Urinary bladder (tissue), 3 donors: ENCODE measurements at regions not wholly inside any gene's neighbourhood (a gene's known extent, or its start where the extent isn't known, plus 50 kb on each side); places are given as distances from the start of the nearest gene placed in this dataset.

Source experiments
- DNase-seq: peaks from one replicate; pipeline ENCODE4 v3.0.0-alpha.2; 2015; ENCODE audit errors: extremely low spot score
- H3K27ac ChIP-seq: one replicate; pipeline ENCODE4 v1.5.1; 2013; ENCODE audit warnings: low read depth, mild to moderate bottlenecking, moderate library complexity
- H3K36me3 ChIP-seq: one replicate; pipeline ENCODE4 v1.6.1; 2013; ENCODE audit warnings: mild to moderate bottlenecking, moderate library complexity; ENCODE audit not compliant: insufficient read depth
- H3K4me1 ChIP-seq: one replicate; pipeline ENCODE4 v1.6.1; 2013; ENCODE audit warnings: mild to moderate bottlenecking, moderate library complexity; ENCODE audit not compliant: insufficient read depth
- H3K4me3 ChIP-seq: one replicate; pipeline ENCODE4 v1.5.1; 2013; ENCODE audit warnings: low read depth, low read length
- WGBS: extraction: QIAGEN DNeasy Blood & Tissue Kit; methylation state at CpG from one replicate; pipeline ENCODE4 v1.1.7; 2013; 5-methylcytosine and 5-hydroxymethylcytosine counted together
- donor health status: healthy with polysubstance abuse.
- donor health status: healthy.

DNA sequence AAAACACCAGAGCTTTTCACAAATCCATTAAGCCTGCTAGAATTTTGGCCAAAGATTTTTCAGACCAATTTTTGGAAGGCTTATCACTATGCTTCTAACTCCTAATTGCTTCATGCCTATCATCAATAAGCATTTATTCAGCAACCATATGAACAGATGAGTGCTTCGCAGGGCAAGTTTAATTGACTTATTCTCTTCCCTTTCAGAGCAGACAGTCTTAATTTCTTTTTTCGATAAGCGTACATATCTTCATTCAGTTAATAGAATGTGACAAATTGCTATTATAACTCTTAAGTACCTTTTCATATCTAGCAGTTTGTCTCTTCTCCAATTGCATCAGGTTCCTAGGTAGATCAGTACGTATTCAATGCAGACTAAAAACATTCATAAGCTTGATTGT lies 298.4 kb upstream of the ANO5 start:
- Histone ChIP-seq H3K4me3 (no peak overlapping the region), H3K36me3 (no peaks in the 10 kb centered on the region), H3K27ac (no peak overlapping the region), H3K4me1 (no peaks in the 10 kb centered on the region)
- 94% methylated on average over 4 of the region's 4 CpGs for WGBS
- DNase-seq: no peak

DNA sequence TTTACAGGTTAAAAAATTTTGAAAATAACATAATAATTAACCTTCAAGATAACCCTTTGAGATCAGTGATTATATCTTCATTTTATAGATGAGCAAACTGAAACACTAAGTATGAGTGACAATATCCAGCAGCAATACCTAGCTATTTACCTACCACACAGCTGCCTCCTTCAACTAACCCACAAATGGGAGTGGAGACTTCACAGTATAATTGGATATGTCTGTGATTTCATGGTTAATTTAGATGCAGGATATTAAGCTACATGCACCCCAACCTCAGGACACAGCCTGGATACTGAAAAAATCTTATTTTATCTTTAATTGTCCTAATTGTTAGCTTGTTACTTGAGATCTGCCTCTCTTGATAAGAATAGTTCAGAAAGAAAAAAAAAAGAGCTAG lies 297.2 kb upstream of the ANO5 start:
- Histone ChIP-seq H3K27ac (no peak overlapping the region), H3K4me1 (no peaks in the 10 kb centered on the region), H3K4me3 (no peak overlapping the region), H3K36me3 (no peaks in the 10 kb centered on the region)
- no peak for DNase-seq

DNA sequence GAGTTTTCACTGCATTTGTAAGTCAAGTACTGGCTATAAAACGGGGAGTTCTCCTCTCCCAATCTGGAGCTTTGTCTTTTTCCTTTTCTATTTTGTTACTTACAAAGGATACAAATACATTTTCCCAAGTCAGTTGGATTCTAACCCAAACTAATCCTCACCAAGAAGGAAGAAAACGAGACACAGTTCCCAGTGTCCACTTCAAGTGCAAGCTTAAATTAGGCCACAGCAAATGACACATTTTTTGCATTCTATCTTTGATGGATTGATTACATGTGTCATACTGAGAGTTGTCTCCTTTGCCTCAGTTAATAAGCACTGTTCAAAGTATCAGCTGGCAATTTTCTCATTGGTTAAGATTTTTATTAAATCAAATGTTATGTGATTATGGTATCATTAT lies 296.7 kb upstream of the ANO5 start:
- Histone ChIP-seq H3K4me3 (no peak overlapping the region), H3K36me3 (no peaks in the 10 kb centered on the region), H3K4me1 (no peaks in the 10 kb centered on the region), H3K27ac (no peak overlapping the region)
- no peak for DNase-seq
- WGBS: 62% methylated on average over 2 of the region's 2 CpGs

DNA sequence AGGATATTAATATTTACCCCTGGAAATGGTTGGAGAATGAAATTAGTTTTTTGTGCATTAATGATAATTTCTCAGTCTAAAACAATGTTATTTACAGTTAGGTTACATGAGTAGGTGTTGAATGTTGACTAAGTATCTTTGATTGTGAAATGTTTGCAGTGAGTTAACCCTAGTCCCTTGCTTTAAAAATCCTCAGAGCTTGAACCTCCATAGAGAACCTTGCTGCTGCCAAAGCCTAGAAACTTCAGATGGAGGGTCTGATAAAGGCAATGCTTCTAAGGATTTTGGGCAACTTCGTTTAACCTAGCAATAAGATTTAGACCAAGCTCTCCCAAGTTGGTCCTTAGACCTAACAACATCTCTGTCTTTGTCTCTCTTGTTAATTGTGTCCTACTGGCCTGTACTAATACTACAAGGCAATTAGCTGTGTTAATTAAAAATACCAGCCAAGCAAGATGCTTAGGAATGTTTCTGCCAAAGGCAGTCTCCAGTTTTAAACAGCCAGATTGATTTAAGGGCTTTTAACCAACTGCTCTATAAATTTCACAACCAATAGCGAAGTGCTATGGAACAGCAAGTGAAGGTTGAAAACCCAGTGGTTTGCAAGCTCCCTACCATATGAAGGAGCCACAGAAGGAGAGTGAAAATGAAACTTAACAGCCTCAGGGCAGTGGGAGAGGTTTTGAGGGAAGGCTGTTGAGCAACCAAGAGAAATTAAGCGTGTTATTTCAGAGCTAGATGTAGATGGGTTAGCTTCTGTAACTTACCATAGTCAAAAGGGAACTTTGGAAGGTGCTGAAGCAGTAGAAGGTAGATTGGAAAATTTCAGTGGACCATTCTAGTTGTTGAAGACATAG lies 295.9 kb upstream of the ANO5 start:
- Histone ChIP-seq H3K36me3 (no peaks in the 10 kb centered on the region), H3K4me1 (no peaks in the 10 kb centered on the region), H3K4me3 (no peak overlapping the region), H3K27ac (no peak overlapping the region)
- DNase-seq: no peak
- 66% methylated on average over 3 of the region's 3 CpGs for WGBS

DNA sequence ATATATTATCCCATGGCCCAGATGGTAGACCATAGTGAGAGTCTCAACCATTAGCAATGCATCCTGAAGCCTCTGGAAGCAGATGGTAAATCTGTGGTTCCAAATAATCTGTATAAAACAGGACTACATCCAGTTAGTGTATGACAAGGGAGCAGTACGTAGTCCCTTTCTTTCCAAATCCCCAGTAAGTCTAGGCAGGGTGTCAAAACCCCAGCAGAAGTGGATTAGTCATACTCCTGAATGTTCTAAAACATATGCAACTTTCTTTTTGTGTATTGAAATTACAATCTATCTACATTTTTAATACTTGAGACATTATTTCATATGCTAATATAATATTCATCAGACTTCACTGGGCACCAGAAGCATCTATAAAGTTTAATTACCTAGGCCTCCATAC lies 295.1 kb upstream of the ANO5 start:
- 66% methylated on average over 1 of the region's 1 CpG for WGBS
- Histone ChIP-seq H3K27ac (no peak overlapping the region), H3K4me3 (no peak overlapping the region), H3K36me3 (no peaks in the 10 kb centered on the region), H3K4me1 (no peaks in the 10 kb centered on the region)
- DNase-seq: no peak

DNA sequence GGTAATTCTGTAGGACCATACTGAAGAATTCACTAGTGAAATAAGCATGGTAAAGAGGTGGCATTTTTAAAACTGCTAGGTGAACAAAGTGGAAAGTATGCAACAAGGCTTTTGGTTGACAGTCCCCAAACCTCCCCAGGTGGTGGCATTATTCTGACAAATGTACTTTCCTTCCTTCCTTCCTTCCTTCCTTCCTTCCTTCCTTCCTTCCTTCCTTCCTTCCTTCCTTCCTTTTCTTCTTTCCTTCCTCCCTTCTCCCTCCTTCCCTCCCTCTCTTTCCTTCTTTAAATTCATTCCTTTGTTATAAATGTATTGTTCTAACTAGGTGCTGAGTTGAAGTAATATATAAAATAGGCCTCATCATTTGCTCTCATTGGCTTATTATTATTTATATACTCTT lies 284.7 kb upstream of the ANO5 start:
- Histone ChIP-seq H3K4me3 (no peak overlapping the region), H3K36me3 (no peaks in the 10 kb centered on the region), H3K27ac (no peak overlapping the region), H3K4me1 (no peaks in the 10 kb centered on the region)
- DNase-seq: no peak

DNA sequence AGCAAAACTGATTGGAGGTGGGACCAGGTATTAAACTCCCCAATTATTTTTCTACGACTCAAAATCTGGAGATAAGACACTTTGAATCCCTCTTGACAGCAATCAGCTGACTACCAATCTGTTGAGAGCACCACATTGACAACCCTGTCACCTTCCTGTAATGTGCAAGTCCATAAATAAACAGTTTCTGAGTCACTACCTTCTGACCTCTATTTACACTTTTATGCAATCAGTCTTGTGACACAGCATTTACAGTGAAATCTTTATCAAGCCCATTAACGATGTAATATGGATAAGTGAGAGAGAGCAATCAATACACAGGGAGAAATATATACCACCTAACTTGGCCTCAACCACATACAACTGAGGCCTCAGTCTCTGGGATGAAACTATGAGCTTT lies 283.7 kb upstream of the ANO5 start:
- WGBS: 66% methylated on average over 2 of the region's 2 CpGs

DNA sequence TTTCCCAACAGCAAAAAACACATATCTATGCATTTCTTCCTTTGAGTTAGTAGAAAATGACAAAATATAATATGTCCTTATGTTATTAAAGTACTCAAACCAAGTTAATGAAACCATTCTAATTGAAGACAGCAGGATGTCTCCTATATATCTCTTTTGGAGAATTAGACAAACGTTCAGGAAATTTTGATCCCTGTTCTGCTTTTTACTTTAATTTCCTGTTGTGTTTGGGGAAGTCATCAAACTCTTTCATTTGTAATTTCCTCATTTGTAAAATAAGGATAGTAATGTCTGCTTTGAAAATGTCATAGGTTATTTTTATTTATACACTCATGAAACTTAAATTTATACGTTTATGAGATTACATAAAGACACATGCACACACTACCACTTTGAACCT lies 281.8 kb upstream of the ANO5 start:
- Histone ChIP-seq H3K4me1 (no peaks in the 10 kb centered on the region), H3K4me3 (no peak overlapping the region), H3K27ac (no peak overlapping the region), H3K36me3 (no peaks in the 10 kb centered on the region)
- DNase-seq: no peak
- 54% methylated on average over 2 of the region's 2 CpGs for WGBS

More for the DNA sequence above, 283.7 kb upstream of the ANO5 start:
- DNase-seq: no peak
- Histone ChIP-seq H3K4me3 (no peak overlapping the region), H3K27ac (no peak overlapping the region), H3K4me1 (no peaks in the 10 kb centered on the region), H3K36me3 (no peaks in the 10 kb centered on the region)

DNA sequence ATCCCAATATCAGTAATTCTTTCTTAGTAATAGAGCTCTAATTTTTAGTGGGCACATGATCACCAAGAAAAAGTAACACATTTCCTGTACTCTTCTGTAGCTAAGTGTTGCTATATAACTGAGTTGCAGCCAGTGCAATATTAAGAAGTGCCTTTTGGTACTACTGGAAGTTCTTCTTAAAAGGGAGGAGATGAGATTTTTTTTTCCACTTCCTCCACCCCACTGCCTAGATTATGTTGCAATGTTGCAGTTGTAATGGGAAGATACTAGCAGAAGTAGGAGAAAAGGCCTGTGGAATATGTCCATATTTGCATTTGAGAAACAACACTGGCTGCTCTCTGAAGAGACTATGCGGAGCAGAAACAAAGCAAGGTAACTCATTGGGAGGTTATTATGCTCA lies 280.6 kb upstream of the ANO5 start:
- Histone ChIP-seq H3K36me3 (peaks cover 3% of the 10 kb centered on the region), H3K4me1 (no peaks in the 10 kb centered on the region), H3K4me3 (no peak overlapping the region), H3K27ac (no peak overlapping the region)
- DNase-seq: no peak
- 97% methylated on average over 1 of the region's 1 CpG for whole genome bisulfite sequencing

DNA sequence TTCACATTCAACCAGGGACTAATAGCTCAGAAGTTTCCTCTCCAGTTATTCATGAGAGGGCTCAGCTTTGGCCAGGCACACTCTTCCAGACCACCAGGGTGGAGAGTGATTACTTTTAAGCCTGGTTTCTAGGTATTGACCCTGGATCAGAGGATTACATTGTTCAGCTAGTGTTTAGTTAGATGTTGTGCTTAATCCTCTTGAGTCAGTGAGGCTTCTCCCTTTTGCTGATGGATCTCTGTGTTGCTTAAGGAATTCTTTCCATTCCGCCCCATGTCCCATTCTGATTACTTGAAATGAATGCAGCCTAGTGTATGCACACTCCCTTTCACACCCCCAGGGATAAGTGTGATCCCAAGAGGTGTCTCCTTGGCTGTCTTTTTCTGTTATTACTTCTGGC lies 271.7 kb upstream of the ANO5 start:
- Histone ChIP-seq H3K27ac (no peak overlapping the region), H3K4me1 (no peaks in the 10 kb centered on the region), H3K4me3 (no peak overlapping the region), H3K36me3 (peaks cover 3% of the 10 kb centered on the region)
- WGBS: 60% methylated on average over 1 of the region's 1 CpG
- no peak for DNase-seq

DNA sequence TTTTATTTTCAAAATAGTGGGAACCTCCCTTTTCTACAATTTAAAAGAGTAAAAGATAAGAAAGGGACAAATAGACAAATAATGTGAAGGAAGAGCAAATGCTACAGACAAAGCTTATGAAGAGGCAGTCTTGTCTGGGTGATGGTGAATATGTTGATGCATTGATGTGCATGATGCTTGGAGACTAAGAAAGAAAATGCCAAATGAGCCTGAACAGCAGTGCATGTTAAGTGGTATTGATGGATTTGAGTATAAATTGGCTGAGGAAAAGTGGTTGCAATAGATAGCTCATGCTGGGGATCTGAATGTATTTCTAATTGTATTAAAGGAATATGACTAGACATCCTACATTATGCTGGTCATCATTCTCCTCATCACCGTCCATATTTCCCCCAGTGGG lies 268.6 kb upstream of the ANO5 start:
- WGBS: 54% methylated on average over 1 of the region's 1 CpG
- H3K4me1 ChIP-seq: no peaks in the 10 kb centered on the region
- no peak overlapping the region for H3K27ac ChIP-seq
- DNase-seq: no peak
- H3K4me3 ChIP-seq: no peak overlapping the region
- H3K36me3 ChIP-seq: no peaks in the 10 kb centered on the region

DNA sequence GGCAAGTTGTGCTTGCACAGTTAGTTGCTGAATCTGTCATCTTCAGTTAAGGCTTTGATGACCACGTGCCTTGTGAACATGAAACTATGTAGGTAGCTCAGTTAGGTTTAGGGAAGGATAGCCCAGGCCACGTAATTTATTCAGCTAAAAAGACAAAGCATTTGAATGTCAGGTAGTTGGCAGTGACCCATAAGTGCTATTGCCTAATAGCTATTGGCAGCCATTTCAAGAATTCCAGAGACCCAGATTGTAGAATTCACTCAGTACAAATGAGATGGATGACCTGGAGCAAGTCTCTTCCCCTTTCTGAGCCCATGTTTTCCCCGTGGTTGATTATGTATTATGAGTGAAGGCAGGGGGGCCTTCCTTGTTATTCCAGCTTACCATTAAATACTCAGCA lies 265.3 kb upstream of the ANO5 start:
- no peak for DNase-seq
- Histone ChIP-seq H3K4me3 (no peak overlapping the region), H3K27ac (no peak overlapping the region), H3K4me1 (no peaks in the 10 kb centered on the region), H3K36me3 (no peaks in the 10 kb centered on the region)
- 62% methylated on average over 3 of the region's 3 CpGs for WGBS

DNA sequence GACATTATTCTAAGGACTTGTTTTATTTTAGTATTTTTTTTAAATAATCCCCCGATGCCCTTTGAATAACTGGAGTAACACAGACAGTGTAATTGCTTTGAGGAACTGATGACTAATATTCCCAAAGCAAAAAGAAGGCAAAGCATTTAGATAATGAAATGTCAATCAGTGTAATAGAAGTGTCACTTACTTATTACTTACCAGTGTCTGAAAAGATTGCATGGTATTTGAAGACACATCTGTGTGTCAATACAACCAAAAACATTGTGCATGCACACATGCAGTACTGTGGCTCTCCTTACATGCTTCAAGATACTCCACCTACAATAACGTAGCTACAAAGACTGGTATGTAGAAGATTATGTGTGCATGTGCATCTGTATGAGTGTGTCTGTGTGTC lies 264.0 kb upstream of the ANO5 start:
- H3K4me3 ChIP-seq: no peak overlapping the region
- WGBS: 64% methylated on average over 2 of the region's 2 CpGs
- H3K36me3 ChIP-seq: no peaks in the 10 kb centered on the region

DNA sequence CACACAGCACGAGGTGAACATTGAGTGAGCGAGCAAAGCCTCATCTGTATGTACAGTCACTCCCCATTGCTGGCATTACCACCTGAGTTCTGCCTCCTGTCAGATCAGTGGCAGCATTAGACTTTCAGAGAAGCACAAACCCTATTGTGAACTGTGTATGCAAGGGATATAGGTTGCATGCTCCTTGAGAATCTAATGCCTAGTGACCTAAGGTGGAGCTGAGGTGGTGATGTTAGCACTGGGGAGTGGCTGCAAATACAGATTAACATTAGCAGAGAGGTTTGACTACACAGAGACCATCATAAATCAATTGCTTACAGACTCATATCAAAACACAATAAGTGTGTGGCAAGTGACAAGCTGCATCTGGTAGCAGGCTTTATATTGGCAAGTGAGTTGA lies 262.5 kb upstream of the ANO5 start:
- Histone ChIP-seq H3K27ac (no peak overlapping the region), H3K4me1 (no peaks in the 10 kb centered on the region), H3K4me3 (no peak overlapping the region), H3K36me3 (no peaks in the 10 kb centered on the region)
- no peak for DNase-seq
- WGBS: 87% methylated on average over 2 of the region's 2 CpGs

More for the DNA sequence above, 264.0 kb upstream of the ANO5 start:
- H3K4me1 ChIP-seq: no peaks in the 10 kb centered on the region
- DNase-seq: no peak
- no peak overlapping the region for H3K27ac ChIP-seq
